BE2C (cell line): ENCODE measurements at regions not wholly inside any gene's neighbourhood (a gene's known extent, or its start where the extent isn't known, plus 50 kb on each side); places are given as distances from the start of the nearest gene placed in this dataset.

Source experiments
- DNase-seq: peaks from one replicate; pipeline ENCODE4 v3.0.0-alpha.2; 2020
- H3K27me3 ChIP-seq: fragments of 250-450 bp; sonication (Bioruptor Pico); 2 replicates; pipeline ENCODE4 v1.5.1; 2020; ENCODE audit warnings: mild to moderate bottlenecking
- H3K36me3 ChIP-seq: fragments of 250-450 bp; sonication (Bioruptor Pico); 2 replicates; pipeline ENCODE4 v1.5.1; 2020; ENCODE audit warnings: mild to moderate bottlenecking
- H3K4me1 ChIP-seq: fragments of 250-450 bp; sonication (Bioruptor Pico); 2 replicates; pipeline ENCODE4 v1.5.1; 2020
- H3K4me3 ChIP-seq: 2 replicates; pipeline ENCODE4 v1.5.1; 2011; ENCODE audit warnings: low read depth, low read length
- H3K9me3 ChIP-seq: fragments of 250-450 bp; sonication (Bioruptor Pico); 2 replicates; pipeline ENCODE4 v1.5.1; 2020
- CTCF ChIP-seq: IDR thresholded peaks from 2 replicates; pipeline ENCODE4 v1.5.1; 2012; ENCODE audit warnings: mild to moderate bottlenecking, low read depth, low read length

DNA sequence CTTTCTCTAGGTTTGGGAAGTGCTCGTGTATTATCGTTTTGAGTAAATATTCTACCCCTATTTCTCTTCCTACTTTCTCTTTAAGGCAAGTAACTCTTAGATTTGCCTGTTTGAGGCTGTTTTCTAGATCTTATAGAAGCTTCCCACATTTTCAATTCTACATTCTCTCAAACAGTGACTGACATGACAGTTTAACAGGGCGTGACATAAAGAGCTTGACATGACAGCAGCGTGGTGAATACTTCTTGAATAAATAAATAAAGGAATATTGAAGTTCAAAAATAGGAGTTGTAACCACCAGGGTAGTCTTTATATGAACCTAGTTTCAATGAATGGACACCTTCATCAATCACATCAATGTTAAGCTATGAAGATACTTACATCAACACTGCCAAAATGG, 162.0 kb downstream of the TRAM1L1 start:
- Histone ChIP-seq H3K9me3 (no peaks in the 10 kb centered on the region), H3K36me3 (no peaks in the 10 kb centered on the region), H3K4me3 (no peak overlapping the region), H3K27me3 (no peaks in the 10 kb centered on the region), H3K4me1 (no peaks in the 10 kb centered on the region)
- DNase-seq: no peak
- no peak for TF ChIP-seq CTCF

DNA sequence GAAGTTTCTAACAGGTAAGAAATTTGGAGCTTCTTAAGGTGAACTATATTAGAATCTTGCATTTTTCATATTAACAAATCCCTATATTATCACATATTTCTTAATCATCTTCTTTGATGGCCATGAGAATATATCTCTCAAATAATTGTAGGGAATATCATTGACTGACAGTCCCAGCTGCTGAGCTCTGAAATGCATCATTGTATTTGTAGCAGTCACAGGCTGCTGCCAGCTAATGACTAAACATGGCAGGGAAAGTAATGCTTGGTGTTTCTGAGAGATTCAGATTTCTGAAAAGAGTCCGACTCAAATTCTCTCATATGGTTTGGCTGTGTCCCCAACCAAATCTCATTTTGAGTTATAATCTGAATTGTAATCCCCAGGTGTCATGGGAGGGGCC, 171.9 kb downstream of the TRAM1L1 start:
- no peaks in the 10 kb centered on the region for H3K9me3 ChIP-seq
- H3K4me3 ChIP-seq: no peak overlapping the region
- H3K36me3 ChIP-seq: no peaks in the 10 kb centered on the region
- no peak for TF ChIP-seq CTCF
- no peaks in the 10 kb centered on the region for H3K4me1 ChIP-seq
- no peaks in the 10 kb centered on the region for H3K27me3 ChIP-seq
- no peak for DNase-seq

DNA sequence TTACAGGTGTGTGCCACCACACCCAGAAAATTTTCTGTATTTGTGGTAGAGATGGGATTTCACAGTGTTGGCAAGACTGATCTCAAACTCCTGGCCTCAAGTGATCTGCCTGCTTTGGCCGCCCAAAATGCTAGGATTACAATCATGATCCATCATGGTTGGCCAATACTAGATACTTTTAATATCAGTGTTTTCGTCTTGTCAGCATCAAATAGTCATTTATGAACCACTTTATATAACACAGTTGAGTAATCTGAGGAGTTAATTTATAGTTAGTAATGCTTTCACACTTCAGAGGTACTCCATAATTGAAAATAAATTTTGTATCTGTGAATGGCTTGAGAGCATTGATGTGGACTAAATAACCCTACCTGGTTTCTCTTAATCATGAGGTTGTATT, 178.6 kb downstream of the TRAM1L1 start:
- no peaks in the 10 kb centered on the region for H3K27me3 ChIP-seq
- no peak for TF ChIP-seq CTCF
- H3K9me3 ChIP-seq: no peaks in the 10 kb centered on the region
- no peak overlapping the region for H3K4me3 ChIP-seq
- no peaks in the 10 kb centered on the region for H3K36me3 ChIP-seq
- peaks cover 5% of the 10 kb centered on the region for H3K4me1 ChIP-seq
- DNase-seq: no peak

DNA sequence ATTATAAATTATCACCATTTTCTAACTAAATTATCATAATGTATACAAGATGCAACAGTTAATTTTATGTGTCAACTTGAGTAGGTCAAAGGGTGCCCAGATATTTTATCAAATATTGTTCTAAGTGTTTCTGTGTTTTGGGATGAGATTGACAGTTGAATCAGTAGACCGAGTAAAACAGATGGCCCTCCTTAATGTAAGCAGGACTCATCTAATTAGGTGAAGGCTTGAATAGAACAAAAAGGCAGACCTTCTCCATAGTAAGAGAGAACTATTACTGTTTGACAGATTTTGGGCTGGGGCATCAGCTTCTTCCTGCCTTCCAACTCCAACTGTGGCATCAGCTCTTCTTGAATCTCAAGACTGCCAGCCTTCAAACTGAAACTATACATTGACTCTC, 185.8 kb downstream of the TRAM1L1 start:
- Histone ChIP-seq H3K4me3 (no peak overlapping the region), H3K4me1 (peaks cover 28% of the 10 kb centered on the region), H3K27me3 (no peaks in the 10 kb centered on the region), H3K36me3 (no peaks in the 10 kb centered on the region), H3K9me3 (no peaks in the 10 kb centered on the region)
- DNase-seq: peak; percentile 40
- TF ChIP-seq CTCF: no peak

DNA sequence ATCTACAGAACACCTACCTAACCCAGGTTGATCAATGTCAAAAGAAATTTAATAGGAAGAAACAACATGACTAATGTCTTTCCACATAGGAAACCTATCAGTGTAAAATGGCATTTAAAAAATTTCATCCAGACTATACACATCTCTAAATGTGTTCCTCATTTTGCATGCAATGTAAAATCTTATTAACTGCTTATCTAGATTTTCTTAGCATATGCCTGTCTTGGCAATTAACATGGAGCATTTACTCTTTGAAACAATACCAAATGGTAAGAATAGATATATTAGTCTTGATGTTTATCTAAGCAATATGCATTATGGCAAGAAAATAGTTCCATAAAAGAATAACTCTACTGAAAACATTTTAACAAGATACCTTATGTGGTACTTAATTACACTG, 199.8 kb downstream of the TRAM1L1 start:
- no peaks in the 10 kb centered on the region for H3K9me3 ChIP-seq
- no peak for DNase-seq
- no peak for TF ChIP-seq CTCF
- H3K4me3 ChIP-seq: no peak overlapping the region
- H3K4me1 ChIP-seq: 0 out of 2 replicates have a peak, but pooled peaks cover under 1% of the 10 kb centered on the region
- H3K27me3 ChIP-seq: no peaks in the 10 kb centered on the region
- H3K36me3 ChIP-seq: no peaks in the 10 kb centered on the region

DNA sequence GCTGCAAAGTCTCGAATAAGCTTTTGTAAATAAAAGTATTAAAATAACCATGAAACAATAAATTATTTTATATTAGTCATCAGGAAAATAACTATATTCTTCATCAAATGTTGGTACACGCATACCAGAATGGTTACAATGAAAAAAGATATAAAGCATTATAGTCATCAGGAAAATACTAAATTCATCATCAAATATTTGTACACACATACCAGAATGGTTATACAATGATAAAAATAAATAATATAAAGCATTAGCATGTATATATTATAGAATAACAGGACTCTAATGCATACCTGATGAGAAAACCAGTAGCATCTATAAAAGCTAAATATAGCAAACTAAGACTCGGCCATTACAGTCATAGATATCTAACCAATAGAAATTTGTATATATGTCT, 202.9 kb downstream of the TRAM1L1 start:
- Histone ChIP-seq H3K4me1 (peaks cover 2% of the 10 kb centered on the region; the same call in 1 of the 2 replicates), H3K9me3 (no peaks in the 10 kb centered on the region), H3K27me3 (no peaks in the 10 kb centered on the region), H3K4me3 (no peak overlapping the region), H3K36me3 (no peaks in the 10 kb centered on the region)
- DNase-seq: no peak
- TF ChIP-seq CTCF: no peak
